DMS153 (cell line): ENCODE measurements at regions not wholly inside any gene's neighbourhood (a gene's known extent, or its start where the extent isn't known, plus 50 kb on each side); places are given as distances from the start of the nearest gene placed in this dataset.
A peak's percentile ranks its signal among the peaks of the same experiment; 100 is the strongest.

Experiments
- DNase-seq: peaks from one replicate; lab custom pipeline; 2025; lab: John Stamatoyannopoulos, UW

GRCh38 chr10:58140691-58141347, 126.9 kb downstream of the IPMK start:
- DNase-seq: no peak

GRCh38 chr10:58140054-58140453, 127.6 kb downstream of the IPMK start:
- DNase-seq: no peak

- DNase-seq: peak; percentile 90
Observed at GRCh38 chr10:58137813-58138212, 129.9 kb downstream of the IPMK start.

- no peak for DNase-seq
Observed at GRCh38 chr10:58115218-58116050, 152.3 kb downstream of the IPMK start.

GRCh38 chr10:58109731-58110130, 158.0 kb downstream of the IPMK start:
- DNase-seq: no peak

- DNase-seq: no peak
Observed at GRCh38 chr10:58107506-58107905, 160.2 kb downstream of the IPMK start.

- DNase-seq: no peak
Observed at GRCh38 chr10:58106211-58107035, 161.3 kb downstream of the IPMK start.

- no peak for DNase-seq
Observed at GRCh38 chr10:58104351-58104751, 163.3 kb downstream of the IPMK start.

GRCh38 chr10:58102897-58103296, 164.8 kb downstream of the IPMK start:
- DNase-seq: no peak

GRCh38 chr10:58101682-58102081, 166.0 kb downstream of the IPMK start:
- DNase-seq: no peak

- DNase-seq: no peak
Observed at GRCh38 chr10:58094985-58095718, 172.5 kb downstream of the IPMK start.

- no peak for DNase-seq
Observed at GRCh38 chr10:58091886-58092285, 175.8 kb downstream of the IPMK start.

GRCh38 chr10:58089739-58090138, 178.0 kb downstream of the IPMK start:
- no peak for DNase-seq

- DNase-seq: no peak
Observed at GRCh38 chr10:58087896-58088295, 179.8 kb downstream of the IPMK start.

- DNase-seq: no peak
Observed at GRCh38 chr10:58086763-58087150, 180.9 kb downstream of the IPMK start.

GRCh38 chr10:58086144-58086762, 181.4 kb downstream of the IPMK start:
- DNase-seq: no peak

GRCh38 chr10:58082248-58082647, 185.4 kb downstream of the IPMK start:
- no peak for DNase-seq

GRCh38 chr10:58081353-58081752, 186.3 kb downstream of the IPMK start:
- DNase-seq: no peak

- no peak for DNase-seq
Observed at GRCh38 chr10:58079461-58079860, 188.2 kb downstream of the IPMK start.

GRCh38 chr10:58072634-58073033, 195.1 kb downstream of the IPMK start:
- no peak for DNase-seq

- no peak for DNase-seq
Observed at GRCh38 chr10:58070956-58071355, 196.7 kb downstream of the IPMK start.

GRCh38 chr10:58068809-58069208, 198.9 kb downstream of the IPMK start:
- DNase-seq: no peak
